Prostate gland (tissue), 2 donors: ENCODE measurements at regions not wholly inside any gene's neighbourhood (a gene's known extent, or its start where the extent isn't known, plus 50 kb on each side); places are given as distances from the start of the nearest gene placed in this dataset.

ENCODE experiments used
- DNase-seq: peaks from one replicate; pipeline ENCODE4 v3.0.0-alpha.2; 2019; ENCODE audit warnings: low spot score
- H3K27ac ChIP-seq, 2 donors: fragments of 200-600 bp; sonication (generic); 2 replicates each; pipeline ENCODE4 v1.5.1; 2017 to 2019
- H3K27me3 ChIP-seq: fragments of 200-600 bp; sonication (generic); replicated peaks from 2 replicates; pipeline ENCODE4 v1.5.1; 2019; ENCODE audit not compliant: insufficient read depth
- H3K36me3 ChIP-seq, 2 donors: fragments of 200-600 bp; sonication (generic); 1 replicate in 1 of 2; 2 replicates in 1 of 2; pipeline versions ENCODE4 v1.5.1 to v1.8.1; 2017 to 2019
- H3K4me1 ChIP-seq: fragments of 200-600 bp; sonication (generic); replicated peaks from 2 replicates; pipeline ENCODE4 v1.5.1; 2019
- H3K4me3 ChIP-seq, 2 donors: fragments of 200-600 bp; sonication (generic); 2 replicates each; pipeline ENCODE4 v1.5.1; 2017 to 2019
- H3K9me3 ChIP-seq: fragments of 200-600 bp; sonication (generic); 2 replicates; pipeline ENCODE4 v1.5.1; 2017
- CTCF ChIP-seq, 4 experiments: fragments of 200-600 bp in 2 of 4; fragments of 450-650 bp in 2 of 4; sonication (generic) in 2 of 4; IDR thresholded peaks; 1 replicate in 3 of 4; 2 replicates in 1 of 4; pipeline ENCODE4 v1.5.1; 2016 to 2019; ENCODE audit warnings: antibody characterized with exemption in 4 of 4, mild to moderate bottlenecking in 2 of 4, moderate library complexity in 2 of 4
- POLR2A ChIP-seq: fragments of 450-650 bp; IDR thresholded peaks from one replicate; pipeline ENCODE4 v1.6.1; 2016; ENCODE audit warnings: antibody characterized with exemption, mild to moderate bottlenecking
- POLR2AphosphoS5 ChIP-seq: sonication (generic); formaldehyde crosslinking; IDR thresholded peaks from one replicate; pipeline ENCODE4 v1.6.1; 2017; ENCODE audit warnings: antibody characterized with exemption
- WGBS: methylation state at CpG from one replicate; pipeline ENCODE4 v1.1.5; 2018; 5-methylcytosine and 5-hydroxymethylcytosine counted together
- intact Hi-C: fragments of 100-400 bp; cut with DNase I; formaldehyde crosslinking; loops from one replicate; pipeline ENCODE4 v1.14.2; 2022

- DNase-seq = no peak
- H3K4me3 ChIP-seq = no peak overlapping the region
- no peaks in the 10 kb centered on the region for H3K36me3 ChIP-seq
- WGBS = 62% methylated on average over 2 of the region's 2 CpGs
- H3K4me1 ChIP-seq = no peaks in the 10 kb centered on the region
- H3K27ac ChIP-seq = no peak overlapping the region
- intact Hi-C loops = no loop called here
- TF ChIP-seq POLR2A = no peak
- no peak for TF ChIP-seq CTCF (IDR thresholded peaks at IDR 0.05)
- no peak for TF ChIP-seq POLR2AphosphoS5
- no peaks in the 10 kb centered on the region for H3K9me3 ChIP-seq
- H3K27me3 ChIP-seq = no peaks in the 10 kb centered on the region
These were observed 270.4 kb downstream of the GPD2 start for GRCh38 chr2:156706576-156706975.

GRCh38 chr2:156708051-156708450, 271.9 kb downstream of the GPD2 start:
- TF ChIP-seq CTCF (IDR thresholded peaks at IDR 0.05) = no peak
- TF ChIP-seq POLR2A = no peak
- TF ChIP-seq POLR2AphosphoS5 = no peak
- no peaks in the 10 kb centered on the region for H3K27me3 ChIP-seq
- intact Hi-C loops = no loop called here
- H3K9me3 ChIP-seq = no peaks in the 10 kb centered on the region
- no peak overlapping the region for H3K27ac ChIP-seq
- H3K4me3 ChIP-seq = no peak overlapping the region
- no peaks in the 10 kb centered on the region for H3K4me1 ChIP-seq
- DNase-seq = no peak
- WGBS = 96% methylated on average over 2 of the region's 2 CpGs
- H3K36me3 ChIP-seq = no peaks in the 10 kb centered on the region

- intact Hi-C loops = no loop called here
- Histone ChIP-seq H3K4me1 (no peaks in the 10 kb centered on the region), H3K4me3 (no peak overlapping the region), H3K27me3 (no peaks in the 10 kb centered on the region), H3K9me3 (no peaks in the 10 kb centered on the region), H3K27ac (no peak overlapping the region), H3K36me3 (no peaks in the 10 kb centered on the region)
- TF ChIP-seq POLR2A (no peak), POLR2AphosphoS5 (no peak), CTCF (IDR thresholded peaks at IDR 0.05) (no peak)
- WGBS = 90% methylated on average over 4 of the region's 4 CpGs
- no peak for DNase-seq
These were observed 272.9 kb downstream of the GPD2 start for GRCh38 chr2:156709091-156709490.

GRCh38 chr2:156719036-156719435, 282.9 kb downstream of the GPD2 start:
- no peaks in the 10 kb centered on the region for H3K9me3 ChIP-seq
- TF ChIP-seq POLR2AphosphoS5 (no peak), POLR2A (no peak)
- H3K27me3 ChIP-seq = no peaks in the 10 kb centered on the region
- H3K36me3 ChIP-seq = no peaks in the 10 kb centered on the region
- H3K27ac ChIP-seq = no peak overlapping the region
- intact Hi-C loops = no loop called here
- no peak for DNase-seq
- WGBS = 70% methylated on average over 3 of the region's 3 CpGs
- H3K4me3 ChIP-seq = no peak overlapping the region
- H3K4me1 ChIP-seq = no peaks in the 10 kb centered on the region

- TF ChIP-seq CTCF (IDR thresholded peaks at IDR 0.05) = no peak
- no peak for TF ChIP-seq POLR2A
- no peak for TF ChIP-seq POLR2AphosphoS5
- Histone ChIP-seq H3K9me3 (no peaks in the 10 kb centered on the region), H3K27ac (no peak overlapping the region), H3K27me3 (no peaks in the 10 kb centered on the region), H3K4me1 (no peaks in the 10 kb centered on the region), H3K36me3 (no peaks in the 10 kb centered on the region), H3K4me3 (no peak overlapping the region)
- intact Hi-C loops = no loop called here
- no peak for DNase-seq
These were observed 291.7 kb downstream of the GPD2 start for GRCh38 chr2:156727867-156728266.
